ENCODE measurements at regions not wholly inside any gene's neighbourhood (a gene's known extent, or its start where the extent isn't known, plus 50 kb on each side); places are given as distances from the start of the nearest gene placed in this dataset.

DNA sequence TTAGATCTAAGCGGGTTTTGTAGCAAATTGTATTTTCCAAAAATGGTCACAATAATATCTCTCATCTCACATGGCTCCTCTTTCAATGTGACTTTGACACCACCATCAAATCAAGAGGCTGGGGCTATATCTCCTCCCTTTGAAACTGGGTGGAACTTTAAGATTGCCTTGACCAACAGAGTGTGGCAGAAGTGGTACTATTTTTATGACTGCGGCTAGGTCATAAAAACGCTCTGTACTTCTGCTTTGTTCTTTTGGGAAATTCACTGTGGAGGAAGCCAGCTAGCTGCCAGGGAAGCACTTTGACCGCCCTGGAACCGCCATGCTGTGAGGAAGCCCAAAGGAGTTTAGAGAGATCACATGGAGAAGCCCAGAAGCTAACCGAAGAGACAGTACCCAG is 50.7 kb upstream of the ACOT11 start:
- no peak for DNase-seq (ENCODE audit: low read depth)
- TF ChIP-seq, protein P1, sequence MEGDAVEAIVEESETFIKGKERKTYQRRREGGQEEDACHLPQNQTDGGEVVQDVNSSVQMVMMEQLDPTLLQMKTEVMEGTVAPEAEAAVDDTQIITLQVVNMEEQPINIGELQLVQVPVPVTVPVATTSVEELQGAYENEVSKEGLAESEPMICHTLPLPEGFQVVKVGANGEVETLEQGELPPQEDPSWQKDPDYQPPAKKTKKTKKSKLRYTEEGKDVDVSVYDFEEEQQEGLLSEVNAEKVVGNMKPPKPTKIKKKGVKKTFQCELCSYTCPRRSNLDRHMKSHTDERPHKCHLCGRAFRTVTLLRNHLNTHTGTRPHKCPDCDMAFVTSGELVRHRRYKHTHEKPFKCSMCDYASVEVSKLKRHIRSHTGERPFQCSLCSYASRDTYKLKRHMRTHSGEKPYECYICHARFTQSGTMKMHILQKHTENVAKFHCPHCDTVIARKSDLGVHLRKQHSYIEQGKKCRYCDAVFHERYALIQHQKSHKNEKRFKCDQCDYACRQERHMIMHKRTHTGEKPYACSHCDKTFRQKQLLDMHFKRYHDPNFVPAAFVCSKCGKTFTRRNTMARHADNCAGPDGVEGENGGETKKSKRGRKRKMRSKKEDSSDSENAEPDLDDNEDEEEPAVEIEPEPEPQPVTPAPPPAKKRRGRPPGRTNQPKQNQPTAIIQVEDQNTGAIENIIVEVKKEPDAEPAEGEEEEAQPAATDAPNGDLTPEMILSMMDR (IDR thresholded peaks at IDR 0.05; ENCODE audit: control insufficient read depth, extremely low read depth, insufficient read depth) = no peak
- no peak overlapping the region for H3K4me3 ChIP-seq (ENCODE audit: low read depth, low read length)

DNA sequence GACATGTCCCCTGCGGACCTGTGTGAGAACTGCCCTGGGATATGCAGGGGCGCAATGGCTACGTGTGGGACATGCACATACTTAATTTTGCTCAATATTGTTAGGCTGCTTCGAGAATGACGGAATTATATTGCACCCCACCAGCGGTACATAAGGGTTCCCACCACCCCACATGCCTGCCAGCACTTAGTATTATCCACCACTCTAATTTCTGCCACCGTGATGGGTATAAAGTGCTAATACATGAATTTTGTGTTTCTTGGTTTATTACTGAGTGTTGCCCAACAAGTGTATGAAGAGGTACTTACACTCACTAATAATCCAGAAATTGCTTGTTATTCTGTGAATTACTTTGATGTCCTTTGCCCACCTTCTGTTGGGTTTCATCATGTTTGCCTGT is 52.1 kb upstream of the ACOT11 start:
- TF ChIP-seq, protein P1 (IDR thresholded peaks at IDR 0.05; ENCODE audit: control insufficient read depth, extremely low read depth, insufficient read depth) = no peak
- no peak overlapping the region for H3K4me3 ChIP-seq (ENCODE audit: low read depth, low read length)
- no peak for DNase-seq (ENCODE audit: low read depth)

- TF ChIP-seq, protein P1 (IDR thresholded peaks at IDR 0.05; ENCODE audit: control insufficient read depth, extremely low read depth, insufficient read depth) = no peak
- H3K4me3 ChIP-seq (ENCODE audit: low read depth, low read length) = no peak overlapping the region
- no peak for DNase-seq (ENCODE audit: low read depth)
Observed at GRCh38 chr1:54493608-54494007, 54.4 kb upstream of the ACOT11 start.

- no peak for DNase-seq (ENCODE audit: low read depth)
- H3K4me3 ChIP-seq (ENCODE audit: low read depth, low read length) = no peak overlapping the region
Observed at GRCh38 chr1:54490361-54491248, 57.4 kb upstream of the ACOT11 start.

DNA sequence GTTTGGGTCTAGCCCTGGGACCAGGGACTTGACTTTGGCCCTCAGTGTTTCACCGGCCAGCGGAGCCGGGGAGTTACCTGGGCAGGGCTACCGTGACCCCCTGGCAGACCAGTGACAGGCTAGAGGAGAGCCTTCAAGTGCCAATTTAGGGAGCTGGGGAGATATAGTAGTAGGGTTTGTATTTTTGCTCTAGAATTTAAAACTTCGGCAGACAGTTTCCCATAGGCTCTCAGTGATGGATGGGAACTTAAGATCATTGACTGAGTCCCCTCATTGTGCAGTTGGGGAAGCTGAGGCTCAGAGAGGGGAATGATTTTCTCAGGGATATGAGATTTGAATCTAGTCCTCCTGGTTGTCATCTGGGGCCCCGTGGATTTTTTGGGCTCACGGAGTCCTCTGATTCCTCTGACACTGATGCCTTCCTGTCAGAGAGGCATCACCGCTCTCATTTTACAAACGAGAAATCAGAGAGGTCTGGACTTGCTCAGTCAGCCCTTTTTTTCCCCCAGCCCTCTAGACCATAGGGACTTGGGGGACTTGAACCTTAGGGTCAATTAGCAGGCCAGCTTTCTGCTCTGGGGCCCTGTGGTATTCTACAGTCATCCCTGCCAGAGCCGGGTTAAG is 58.3 kb upstream of the ACOT11 start:
- TF ChIP-seq, protein P1 (IDR thresholded peaks at IDR 0.05; ENCODE audit: control insufficient read depth, extremely low read depth, insufficient read depth) = no peak
- peak overlapping the region; percentile 58 for H3K4me3 ChIP-seq (ENCODE audit: low read depth, low read length)
- no peak for DNase-seq (ENCODE audit: low read depth)

More at GRCh38 chr1:54490361-54491248, 57.4 kb upstream of the ACOT11 start:
- TF ChIP-seq, protein P1 (IDR thresholded peaks at IDR 0.05; ENCODE audit: control insufficient read depth, extremely low read depth, insufficient read depth) = no peak

DNA sequence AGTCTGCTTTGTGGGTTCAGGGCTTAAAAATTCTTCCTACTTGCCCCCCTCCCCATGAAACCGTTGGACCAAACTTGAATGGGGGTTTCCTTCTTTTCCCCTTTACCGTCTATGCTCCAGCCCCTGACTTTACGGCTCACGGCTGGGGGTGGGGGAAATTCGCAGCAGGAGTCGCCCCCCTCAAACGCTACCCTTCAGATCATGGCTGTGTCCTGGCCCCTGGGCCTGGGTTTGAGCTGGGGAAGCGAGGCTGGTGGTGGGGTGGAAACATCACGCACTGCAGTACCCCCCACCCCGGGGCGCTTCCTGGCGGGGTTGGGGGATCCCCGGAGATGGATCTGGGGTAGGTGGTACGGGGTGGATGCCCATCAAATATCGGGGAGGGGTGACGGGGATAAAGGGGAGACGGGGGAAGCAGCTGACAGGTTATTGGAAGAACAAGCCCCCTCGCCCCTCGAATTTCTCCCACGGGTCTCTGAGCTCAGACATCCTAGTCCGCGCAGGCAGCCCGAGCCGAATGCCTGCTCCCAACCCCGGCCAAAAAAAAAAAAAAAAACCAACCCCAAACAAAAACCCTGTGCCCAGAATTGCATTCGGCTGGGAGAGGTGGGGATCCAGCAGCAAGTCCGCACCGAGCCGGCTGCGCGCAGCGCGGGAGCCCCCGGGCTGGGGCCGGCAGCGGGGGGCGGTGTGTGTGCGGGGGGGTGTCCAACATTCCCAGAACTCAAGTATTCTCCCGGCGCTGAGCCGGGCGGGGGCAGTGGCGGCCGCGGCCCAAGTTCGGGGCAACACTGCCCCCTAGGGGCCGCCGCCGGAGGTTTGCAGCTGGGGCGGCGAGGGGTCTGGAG is 59.0 kb upstream of the ACOT11 start:
- no peak for DNase-seq (ENCODE audit: low read depth)
- TF ChIP-seq, protein P1 (IDR thresholded peaks at IDR 0.05; ENCODE audit: control insufficient read depth, extremely low read depth, insufficient read depth) = peak; percentile 88
- H3K4me3 ChIP-seq (ENCODE audit: low read depth, low read length) = peak overlapping the region; percentile 58

All from LNCaP clone FGC (cell line).